GM23338 (cell line): ENCODE measurements at regions not wholly inside any gene's neighbourhood (a gene's known extent, or its start where the extent isn't known, plus 50 kb on each side); places are given as distances from the start of the nearest gene placed in this dataset.

ENCODE experiments used
- ATAC-seq: fragments of 200-7000 bp; cut with Tn5 transposase; 3 replicates; pipeline ENCODE4 v1.9.1; 2020
- DNase-seq: peaks from one replicate; pipeline ENCODE4 v3.0.0-alpha.2; 2015; ENCODE audit warnings: low spot score
- H2AFZ ChIP-seq: fragments of 200-600 bp; sonication (generic); 2 replicates; pipeline ENCODE4 v1.8.0; 2016; ENCODE audit warnings: antibody characterized with exemption, mild to moderate bottlenecking, moderate library complexity
- H3F3A ChIP-seq: fragments of 200-600 bp; sonication (generic); replicated peaks from 2 replicates; pipeline ENCODE4 v1.8.0; 2017; ENCODE audit warnings: antibody characterized with exemption, mixed run types, low read depth
- H3K27ac ChIP-seq: fragments of 200-600 bp; sonication (generic); 2 replicates; pipeline ENCODE4 v1.6.1; 2016; ENCODE audit warnings: low read depth
- H3K27me3 ChIP-seq: fragments of 200-600 bp; sonication (generic); 2 replicates; pipeline ENCODE4 v1.8.0; 2016; ENCODE audit warnings: mild to moderate bottlenecking, mixed run types, moderate library complexity; ENCODE audit not compliant: insufficient read depth
- H3K36me3 ChIP-seq: fragments of 200-600 bp; sonication (generic); 2 replicates; pipeline ENCODE4 v1.8.0; 2016; ENCODE audit warnings: mild to moderate bottlenecking; ENCODE audit not compliant: insufficient read depth
- H3K4me1 ChIP-seq: fragments of 200-600 bp; sonication (generic); 2 replicates; pipeline ENCODE4 v1.8.0; 2016; ENCODE audit warnings: mild to moderate bottlenecking, moderate library complexity; ENCODE audit not compliant: insufficient read depth
- H3K4me2 ChIP-seq: fragments of 200-600 bp; sonication (generic); 2 replicates; pipeline ENCODE4 v1.7.1; 2017; ENCODE audit warnings: mixed run types
- H3K4me3 ChIP-seq: fragments of 200-600 bp; sonication (generic); 2 replicates; pipeline ENCODE4 v1.6.1; 2016; ENCODE audit warnings: mixed run types
- H3K79me2 ChIP-seq: fragments of 200-600 bp; sonication (generic); replicated peaks from 2 replicates; pipeline ENCODE4 v1.8.0; 2017; ENCODE audit warnings: mild to moderate bottlenecking; ENCODE audit not compliant: insufficient read depth
- H3K9me2 ChIP-seq: fragments of 200-600 bp; sonication (generic); 2 replicates; pipeline ENCODE4 v1.8.0; 2017; ENCODE audit not compliant: insufficient read depth
- H4K20me1 ChIP-seq: fragments of 200-600 bp; sonication (generic); replicated peaks from 2 replicates; pipeline ENCODE4 v1.8.0; 2017; ENCODE audit warnings: mild to moderate bottlenecking; ENCODE audit not compliant: insufficient read depth
- H3K27ac Mint-ChIP-seq: 2 replicates; pipeline ENCODE4 v1.8.0; 2020; ENCODE audit warnings: inconsistent platforms, mild to moderate bottlenecking, moderate library complexity, mixed read lengths
- H3K27me3 Mint-ChIP-seq: 3 replicates; pipeline ENCODE4 v1.8.0; 2022; ENCODE audit warnings: low read depth, mild to moderate bottlenecking, moderate library complexity, mixed read lengths, inconsistent platforms; ENCODE audit not compliant: insufficient read depth, poor library complexity
- H3K36me3 Mint-ChIP-seq: 3 replicates; pipeline ENCODE4 v1.8.0; 2021; ENCODE audit warnings: low read depth, mild to moderate bottlenecking, inconsistent platforms, moderate library complexity, mixed read lengths
- H3K4me1 Mint-ChIP-seq: 3 replicates; pipeline ENCODE4 v1.8.0; 2020; ENCODE audit warnings: mild to moderate bottlenecking, inconsistent platforms, mixed read lengths
- H3K4me3 Mint-ChIP-seq: 3 replicates; pipeline ENCODE4 v1.8.0; 2021; ENCODE audit warnings: moderate library complexity, mild to moderate bottlenecking, inconsistent platforms, mixed read lengths
- H3K9me3 Mint-ChIP-seq: 3 replicates; pipeline ENCODE4 v1.8.0; 2020; ENCODE audit warnings: moderate library complexity, mild to moderate bottlenecking, inconsistent platforms, mixed read lengths
- CREB1 ChIP-seq: fragments of 250-450 bp; sonication (Bioruptor Pico); IDR thresholded peaks from 2 replicates; pipeline ENCODE4 v1.5.0; 2020; ENCODE audit warnings: low read depth, mild to moderate bottlenecking, moderate library complexity
- CTCF ChIP-seq, 2 experiments: fragments of 200-600 bp in 1 of 2; sonication (generic) in 1 of 2; conservative IDR thresholded peaks; 2 replicates each; pipeline versions ENCODE4 v1.5.1 to v1.6.1; 2016 to 2017; ENCODE audit warnings: antibody characterized with exemption in 2 of 2, low read depth in 2 of 2, mild to moderate bottlenecking in 2 of 2, moderate library complexity in 1 of 2
- ETS1 ChIP-seq: IDR thresholded peaks from 2 replicates; pipeline ENCODE4 v1.6.1; 2016; ENCODE audit warnings: antibody characterized with exemption
- EZH2 ChIP-seq: fragments of 200-600 bp; sonication (generic); IDR thresholded peaks from one replicate; pipeline ENCODE4 v1.8.0; 2017; ENCODE audit warnings: antibody characterized with exemption, mild to moderate bottlenecking, low read depth; ENCODE audit not compliant: unreplicated experiment
- EZH2phosphoT487 ChIP-seq: fragments of 200-600 bp; sonication (generic); IDR thresholded peaks from one replicate; pipeline ENCODE4 v1.8.1; 2018; ENCODE audit warnings: antibody characterized with exemption; ENCODE audit not compliant: unreplicated experiment
- JUNB ChIP-seq: IDR thresholded peaks from one replicate; pipeline ENCODE4 v1.6.1; 2016; ENCODE audit warnings: antibody characterized with exemption; ENCODE audit not compliant: unreplicated experiment
- NANOG ChIP-seq: IDR thresholded peaks from 2 replicates; pipeline ENCODE4 v1.6.1; 2016; ENCODE audit warnings: antibody characterized with exemption, borderline replicate concordance
- POLR2AphosphoS5 ChIP-seq: IDR thresholded peaks from 2 replicates; pipeline ENCODE4 v1.6.1; 2016; ENCODE audit warnings: antibody characterized with exemption, low read depth
- STAT1 ChIP-seq: IDR thresholded peaks from one replicate; pipeline ENCODE4 v1.6.1; 2016; ENCODE audit warnings: antibody characterized with exemption; ENCODE audit not compliant: unreplicated experiment
- ZNF114 ChIP-seq: fragments of 250-450 bp; sonication (Bioruptor Pico); IDR thresholded peaks from 2 replicates; pipeline ENCODE4 v1.5.0; 2020; ENCODE audit warnings: mild to moderate bottlenecking, moderate library complexity
- ZNF331 ChIP-seq: fragments of 250-450 bp; sonication (Bioruptor Pico); IDR thresholded peaks from 2 replicates; pipeline ENCODE4 v1.5.0; 2020; ENCODE audit warnings: low read depth, mild to moderate bottlenecking, moderate library complexity
- ZNF462 ChIP-seq: fragments of 250-450 bp; sonication (Bioruptor Pico); IDR thresholded peaks from 2 replicates; pipeline ENCODE4 v1.5.0; 2020; ENCODE audit warnings: mild to moderate bottlenecking, moderate library complexity
- TF ChIP-seq, protein P1 (sequence below): IDR thresholded peaks from one replicate; pipeline ENCODE4 v1.6.1; 2018; ENCODE audit warnings: antibody characterized with exemption; ENCODE audit not compliant: unreplicated experiment

DNA sequence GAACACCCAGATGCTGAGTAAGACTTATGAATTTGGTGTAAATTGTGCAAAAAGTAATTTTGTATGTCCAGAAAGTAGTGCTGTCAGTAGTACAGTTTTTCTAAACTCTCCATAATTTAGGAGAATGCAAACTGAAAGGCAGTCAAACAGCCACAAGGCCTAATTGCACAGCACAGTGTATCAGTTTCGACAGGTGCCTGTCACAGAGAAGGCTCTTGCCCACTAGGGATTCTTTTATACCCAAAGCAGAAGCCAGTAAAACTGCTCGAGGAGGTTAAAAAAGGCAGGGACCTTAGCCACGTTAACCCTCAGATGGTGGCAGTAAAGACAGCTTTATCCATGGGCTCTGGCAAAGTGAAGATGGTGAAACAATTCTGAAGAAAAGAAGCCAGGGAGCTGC, 69.4 kb upstream of the GATB start:
- no peaks in the 10 kb centered on the region for H3K79me2 ChIP-seq
- no peak overlapping the region for H3K4me3 Mint-ChIP-seq
- H3K36me3 ChIP-seq, result no peaks in the 10 kb centered on the region
- H3K27ac Mint-ChIP-seq, result no peak overlapping the region
- peaks cover 5% of the 10 kb centered on the region for H3K9me2 ChIP-seq
- no peak for DNase-seq
- H3K36me3 Mint-ChIP-seq, result peaks cover 19% of the 10 kb centered on the region
- no peaks in the 10 kb centered on the region for H3K27me3 ChIP-seq
- TF ChIP-seq ZNF331 (no peak), CREB1 (CRISPR knock-in tag) (no peak), STAT1 (no peak), ZNF114 (no peak), JUNB (no peak), EZH2phosphoT487 (no peak), POLR2AphosphoS5 (no peak), NANOG (no peak), ETS1 (no peak), ZNF462 (no peak), CTCF (conservative IDR thresholded peaks at IDR 0.05; ENCODE audit: low read depth in 2 of 2) (no peak), EZH2 (no peak)
- TF ChIP-seq, protein P1, sequence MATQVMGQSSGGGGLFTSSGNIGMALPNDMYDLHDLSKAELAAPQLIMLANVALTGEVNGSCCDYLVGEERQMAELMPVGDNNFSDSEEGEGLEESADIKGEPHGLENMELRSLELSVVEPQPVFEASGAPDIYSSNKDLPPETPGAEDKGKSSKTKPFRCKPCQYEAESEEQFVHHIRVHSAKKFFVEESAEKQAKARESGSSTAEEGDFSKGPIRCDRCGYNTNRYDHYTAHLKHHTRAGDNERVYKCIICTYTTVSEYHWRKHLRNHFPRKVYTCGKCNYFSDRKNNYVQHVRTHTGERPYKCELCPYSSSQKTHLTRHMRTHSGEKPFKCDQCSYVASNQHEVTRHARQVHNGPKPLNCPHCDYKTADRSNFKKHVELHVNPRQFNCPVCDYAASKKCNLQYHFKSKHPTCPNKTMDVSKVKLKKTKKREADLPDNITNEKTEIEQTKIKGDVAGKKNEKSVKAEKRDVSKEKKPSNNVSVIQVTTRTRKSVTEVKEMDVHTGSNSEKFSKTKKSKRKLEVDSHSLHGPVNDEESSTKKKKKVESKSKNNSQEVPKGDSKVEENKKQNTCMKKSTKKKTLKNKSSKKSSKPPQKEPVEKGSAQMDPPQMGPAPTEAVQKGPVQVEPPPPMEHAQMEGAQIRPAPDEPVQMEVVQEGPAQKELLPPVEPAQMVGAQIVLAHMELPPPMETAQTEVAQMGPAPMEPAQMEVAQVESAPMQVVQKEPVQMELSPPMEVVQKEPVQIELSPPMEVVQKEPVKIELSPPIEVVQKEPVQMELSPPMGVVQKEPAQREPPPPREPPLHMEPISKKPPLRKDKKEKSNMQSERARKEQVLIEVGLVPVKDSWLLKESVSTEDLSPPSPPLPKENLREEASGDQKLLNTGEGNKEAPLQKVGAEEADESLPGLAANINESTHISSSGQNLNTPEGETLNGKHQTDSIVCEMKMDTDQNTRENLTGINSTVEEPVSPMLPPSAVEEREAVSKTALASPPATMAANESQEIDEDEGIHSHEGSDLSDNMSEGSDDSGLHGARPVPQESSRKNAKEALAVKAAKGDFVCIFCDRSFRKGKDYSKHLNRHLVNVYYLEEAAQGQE, result no peak
- H3K4me3 ChIP-seq, result no peak overlapping the region
- H3K27me3 Mint-ChIP-seq, result peaks cover 6% of the 10 kb centered on the region
- H2AFZ ChIP-seq, result no peak overlapping the region
- H3K4me2 ChIP-seq, result no peak overlapping the region
- H3K27ac ChIP-seq, result no peak overlapping the region
- no peaks in the 10 kb centered on the region for H3F3A ChIP-seq
- H4K20me1 ChIP-seq, result no peaks in the 10 kb centered on the region
- peaks cover 7% of the 10 kb centered on the region; the same call in 1 of the 2 replicates for H3K4me1 ChIP-seq
- H3K9me3 Mint-ChIP-seq, result peaks cover 21% of the 10 kb centered on the region
- no peak for ATAC-seq
- peaks cover 20% of the 10 kb centered on the region for H3K4me1 Mint-ChIP-seq
